ENCODE measurements at regions not wholly inside any gene's neighbourhood (a gene's known extent, or its start where the extent isn't known, plus 50 kb on each side); places are given as distances from the start of the nearest gene placed in this dataset.
"Not testable (repeated sequence)": the region's sequence is repeated elsewhere in the genome, so short reads cannot be mapped to it uniquely, and the experiment has no call there.

DNA sequence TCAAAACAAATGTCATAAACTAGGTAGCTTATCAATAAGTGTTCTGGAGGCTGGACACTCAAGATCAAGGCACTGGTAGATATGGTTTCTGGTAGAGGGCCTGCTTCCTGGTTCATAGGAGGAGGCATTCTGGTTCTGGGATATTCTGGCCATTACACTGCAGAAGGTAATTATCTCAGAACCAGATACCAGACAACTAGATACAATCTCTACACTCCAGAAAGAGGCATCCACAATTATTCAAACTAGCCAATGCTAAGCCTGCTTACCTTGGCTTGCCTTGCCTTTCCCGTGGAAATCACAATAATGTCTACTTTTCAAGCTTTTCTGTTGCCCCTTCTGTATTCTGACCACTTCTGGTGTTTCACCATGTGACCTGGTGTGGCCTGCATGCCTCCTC lies 785.2 kb upstream of the GYPC start:
- no peak for DNase-seq (ENCODE audit: low read depth, low spot score)
- H3K4me3 ChIP-seq (ENCODE audit: low read length): no peak overlapping the region

DNA sequence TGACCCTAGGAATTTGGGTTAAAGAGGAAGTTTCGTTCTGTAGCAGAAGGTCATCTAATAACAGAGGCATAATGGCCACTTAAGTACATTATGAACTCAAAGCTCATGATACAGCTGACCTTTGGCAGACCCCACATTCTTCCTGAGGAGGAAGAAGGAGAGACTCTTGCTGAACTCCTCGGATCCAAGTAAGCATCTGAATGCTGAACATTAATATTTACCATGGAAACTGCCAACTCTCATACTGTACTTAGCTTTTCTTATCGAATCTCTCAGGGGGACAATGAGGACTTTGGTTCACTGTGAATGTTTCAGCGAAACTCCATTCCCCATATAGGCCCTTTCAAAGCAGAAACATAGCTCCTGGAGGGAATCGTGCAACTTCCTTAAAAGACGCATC lies 781.4 kb upstream of the GYPC start:
- H3K4me3 ChIP-seq (ENCODE audit: low read length): no peak overlapping the region
- DNase-seq (ENCODE audit: low read depth, low spot score): no peak

DNA sequence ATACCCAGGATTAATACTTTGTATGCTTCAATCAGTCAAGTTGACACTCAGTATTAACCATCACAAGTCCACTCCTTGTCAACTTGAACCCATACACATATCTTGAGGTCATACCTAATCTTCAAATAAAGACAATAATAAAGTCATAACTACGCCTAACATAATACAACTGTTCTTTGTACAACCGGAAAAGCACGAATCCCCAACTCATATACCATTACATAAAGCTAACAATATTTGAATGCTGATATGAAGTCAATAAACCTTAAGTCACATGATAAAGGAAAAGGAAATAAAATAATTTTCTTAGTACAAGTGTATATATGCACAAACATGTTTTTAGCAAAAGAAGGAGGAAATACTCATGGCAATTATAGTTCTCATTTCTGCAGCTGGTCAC lies 770.6 kb upstream of the GYPC start:
- H3K4me3 ChIP-seq (ENCODE audit: low read length): no peak overlapping the region
- no peak for DNase-seq (ENCODE audit: low read depth, low spot score)

DNA sequence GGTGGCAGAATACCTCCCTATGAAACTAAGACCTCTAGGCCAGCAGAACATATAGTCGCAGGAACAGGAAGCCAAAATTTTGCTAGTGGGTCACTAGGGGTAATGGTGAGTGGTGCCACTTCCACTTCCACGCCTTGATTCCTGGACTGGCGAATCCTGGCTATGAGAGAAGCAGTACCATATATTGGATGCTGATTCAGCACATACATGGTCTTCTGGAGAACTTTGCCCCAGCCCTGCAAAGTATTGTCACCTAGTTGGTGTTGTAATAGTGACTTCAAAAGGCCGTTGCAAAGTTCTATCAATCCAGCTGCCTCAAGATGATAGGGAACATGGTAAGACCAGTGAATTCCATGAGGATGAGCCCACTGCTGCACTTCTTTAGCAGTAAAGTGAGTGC lies 769.8 kb upstream of the GYPC start:
- no peak for DNase-seq (ENCODE audit: low read depth, low spot score)
- no peak overlapping the region for H3K4me3 ChIP-seq (ENCODE audit: low read length)

DNA sequence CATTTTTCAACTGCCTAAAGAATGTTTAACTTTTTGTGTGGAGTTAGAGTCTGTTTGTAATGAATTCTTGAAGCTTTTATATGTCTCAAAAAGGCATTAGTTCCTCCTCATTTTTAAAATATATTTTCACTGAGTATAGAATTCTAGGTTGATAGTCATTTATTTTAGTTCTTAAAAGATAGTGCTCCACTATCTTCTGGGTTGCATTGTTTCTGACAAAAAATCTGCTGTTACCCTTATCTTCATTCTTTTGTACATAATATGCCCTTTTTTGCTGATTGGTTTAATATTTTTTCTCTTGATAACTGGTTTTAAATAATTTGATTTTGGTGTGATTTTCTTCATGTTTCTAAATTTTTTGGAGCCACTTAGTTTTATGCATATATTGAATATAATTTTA lies 754.7 kb upstream of the GYPC start:
- DNase-seq (ENCODE audit: low read depth, low spot score): no peak
- no peak overlapping the region for H3K4me3 ChIP-seq (ENCODE audit: low read length)

DNA sequence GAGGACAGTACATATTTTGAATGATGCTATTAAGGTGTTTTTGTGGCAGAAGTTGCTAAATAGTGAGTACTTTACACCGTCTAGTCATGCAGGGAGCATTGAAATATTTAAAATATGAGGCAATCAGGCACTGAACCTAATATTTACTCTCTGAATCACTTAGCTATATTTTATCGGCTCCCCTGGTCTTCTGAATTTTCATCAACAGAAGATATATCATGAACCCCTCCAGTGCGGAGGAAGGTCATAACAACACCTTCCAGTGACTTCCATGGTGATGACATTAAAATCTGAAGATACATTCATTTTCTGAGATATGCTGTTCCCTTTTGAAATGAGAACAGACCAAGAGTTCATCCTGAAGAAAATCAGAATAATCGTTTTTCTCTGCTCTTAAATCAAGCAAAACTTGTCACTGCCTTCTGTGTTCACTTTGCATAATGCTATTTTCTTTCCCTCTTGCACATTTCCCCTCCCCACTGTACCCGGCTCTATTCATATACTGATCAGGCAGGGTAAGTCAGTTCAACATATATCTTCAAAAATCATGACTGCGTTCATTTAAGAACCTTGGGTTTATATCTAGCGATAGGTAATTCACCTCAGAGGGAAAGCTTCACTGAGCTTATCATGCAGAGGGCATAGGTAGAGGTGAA lies 729.9 kb upstream of the GYPC start:
- DNase-seq (ENCODE audit: low read depth, low spot score): no peak
- H3K4me3 ChIP-seq (ENCODE audit: low read length): no peak overlapping the region

DNA sequence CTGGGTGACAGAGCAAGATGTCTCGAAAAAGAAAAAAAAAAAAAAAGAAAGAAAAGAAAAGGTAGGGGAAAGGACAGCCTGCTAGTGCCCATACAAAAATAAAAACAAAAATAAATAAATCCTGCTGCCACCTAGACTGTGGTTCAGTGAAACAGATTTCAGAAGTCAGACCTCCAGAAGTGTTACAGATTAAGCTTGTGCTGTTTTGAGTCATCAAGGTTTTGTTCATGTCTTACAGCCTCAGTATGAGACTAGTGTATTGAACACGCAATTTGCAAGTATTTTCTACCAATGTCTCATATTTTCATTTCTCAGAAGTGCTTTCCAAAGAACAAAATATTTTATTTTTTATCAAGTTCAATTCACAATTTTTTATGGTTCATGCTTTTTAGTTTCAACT lies 720.4 kb upstream of the GYPC start:
- DNase-seq (ENCODE audit: low read depth, low spot score): no peak
- H3K4me3 ChIP-seq (ENCODE audit: low read length): no peak overlapping the region

DNA sequence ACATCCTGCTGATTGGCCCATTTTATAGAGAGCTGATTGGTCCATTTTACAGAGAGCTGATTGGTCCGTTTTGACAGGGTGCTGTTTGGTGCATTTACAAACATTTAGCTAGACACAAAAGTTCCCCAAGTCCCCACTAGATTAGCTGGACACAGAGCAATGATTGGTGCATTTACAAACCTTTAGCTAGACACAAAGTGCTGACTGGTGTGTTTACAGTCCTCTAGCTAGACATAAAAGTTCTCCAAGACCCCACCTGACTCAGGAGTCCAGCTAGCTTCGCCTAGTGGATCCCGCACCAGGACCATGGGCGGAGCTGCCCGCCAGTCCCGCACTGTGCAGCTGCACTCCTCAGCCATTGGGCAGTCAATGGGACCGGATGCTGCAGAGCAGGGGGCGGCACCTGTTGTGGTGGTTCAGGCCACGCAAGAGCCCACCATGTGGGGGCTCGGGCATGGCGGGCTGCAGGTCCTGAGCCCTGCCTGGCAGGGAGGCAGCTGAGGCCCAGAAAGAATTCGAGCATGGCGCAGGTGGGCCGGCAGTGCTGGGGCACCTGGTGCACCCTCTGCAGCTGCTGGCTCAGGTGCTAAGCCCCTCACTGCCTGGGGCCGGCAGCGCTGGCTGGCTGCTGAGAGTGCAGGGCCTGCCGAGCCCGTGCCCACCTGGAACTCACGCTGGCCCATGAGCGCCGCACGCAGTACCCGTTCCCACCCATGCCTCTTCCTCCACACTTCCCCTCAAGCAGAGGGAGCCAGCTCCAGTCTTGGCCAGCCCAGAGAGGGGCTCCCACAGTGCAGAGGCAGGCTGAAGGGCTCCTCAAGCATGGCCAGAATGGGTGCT lies 713.2 kb upstream of the GYPC start:
- no peak overlapping the region for H3K4me3 ChIP-seq (ENCODE audit: low read length)
- DNase-seq (ENCODE audit: low read depth, low spot score): no peak

DNA sequence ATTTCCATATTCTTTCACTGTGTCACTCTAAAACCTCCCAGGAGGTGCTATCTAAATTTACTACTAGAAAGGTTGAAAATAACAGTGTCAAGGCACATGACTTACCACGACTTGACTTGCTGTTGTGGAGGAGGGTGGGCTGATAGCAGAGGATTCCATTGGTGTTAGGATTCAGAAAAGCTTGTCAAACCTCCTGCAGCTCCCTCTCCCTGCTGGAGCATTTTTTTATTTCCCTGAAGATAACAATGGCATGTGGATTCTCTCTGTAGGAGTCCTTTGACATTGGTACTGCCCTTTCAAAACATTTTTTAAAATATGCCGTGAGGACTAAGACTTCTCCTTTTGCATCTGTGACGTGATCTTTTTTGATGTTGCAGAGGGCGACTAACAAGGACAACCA lies 696.9 kb upstream of the GYPC start:
- H3K4me3 ChIP-seq (ENCODE audit: low read length): no peak overlapping the region
- DNase-seq (ENCODE audit: low read depth, low spot score): no peak

DNA sequence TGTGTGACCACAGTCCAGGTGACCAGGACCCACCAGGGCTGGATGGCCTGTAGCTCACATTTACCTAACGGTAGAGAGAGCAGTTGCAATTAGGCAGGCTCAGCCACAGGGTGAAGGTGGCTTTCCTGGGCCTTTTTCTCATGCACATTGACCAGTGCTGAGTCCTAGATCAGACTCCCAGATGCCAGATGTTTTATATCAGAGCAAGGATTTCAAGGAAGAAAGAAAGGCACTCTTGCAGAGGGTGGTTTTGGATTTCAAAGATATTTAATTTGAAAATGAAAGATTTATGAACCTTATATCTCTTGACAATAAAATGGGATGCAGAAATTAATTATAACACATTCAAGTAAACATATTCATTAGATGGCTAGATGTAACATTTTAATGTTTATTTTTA lies 694.2 kb upstream of the GYPC start:
- no peak for DNase-seq (ENCODE audit: low read depth, low spot score)
- H3K4me3 ChIP-seq (ENCODE audit: low read length): no peak overlapping the region

DNA sequence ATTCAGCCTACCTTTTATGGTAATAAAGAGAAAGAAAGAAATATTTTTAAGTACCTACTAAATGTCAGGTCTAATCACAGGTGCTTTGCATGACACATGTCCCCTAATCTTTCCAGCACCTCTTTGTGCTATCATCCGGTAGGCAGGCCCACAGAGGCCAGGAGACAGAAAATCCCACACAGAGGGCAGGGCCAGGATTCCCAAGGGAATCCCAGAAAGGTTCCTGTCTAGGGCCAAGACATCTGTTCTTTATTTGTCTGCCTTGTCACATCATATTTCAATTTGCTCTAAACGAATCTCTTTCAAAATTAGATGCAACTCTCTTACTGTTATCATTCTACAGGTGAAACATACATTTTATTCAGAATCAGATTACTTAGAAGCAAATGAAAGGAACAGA lies 676.1 kb upstream of the GYPC start:
- no peak for DNase-seq (ENCODE audit: low read depth, low spot score)
- H3K4me3 ChIP-seq (ENCODE audit: low read length): no peak overlapping the region

DNA sequence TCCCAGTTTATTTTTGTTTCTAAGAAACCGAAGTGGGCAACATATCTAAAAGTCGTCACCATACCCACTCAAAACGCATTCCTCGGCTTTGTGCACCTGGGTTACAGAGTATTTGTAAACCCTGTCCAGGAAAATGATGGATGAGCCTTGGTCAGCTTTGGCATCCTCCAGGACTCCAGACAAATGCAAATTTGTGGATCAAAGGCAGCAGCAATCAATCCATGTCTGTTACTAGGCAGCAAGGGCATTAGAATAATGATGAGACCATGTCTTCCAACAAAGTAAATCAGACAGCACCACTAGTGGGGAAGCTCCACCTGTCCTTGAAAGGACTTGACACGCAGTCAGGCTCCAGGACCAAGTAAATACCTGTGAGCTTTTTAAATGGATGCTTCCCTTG lies 672.6 kb upstream of the GYPC start:
- no peak for DNase-seq (ENCODE audit: low read depth, low spot score)

DNA sequence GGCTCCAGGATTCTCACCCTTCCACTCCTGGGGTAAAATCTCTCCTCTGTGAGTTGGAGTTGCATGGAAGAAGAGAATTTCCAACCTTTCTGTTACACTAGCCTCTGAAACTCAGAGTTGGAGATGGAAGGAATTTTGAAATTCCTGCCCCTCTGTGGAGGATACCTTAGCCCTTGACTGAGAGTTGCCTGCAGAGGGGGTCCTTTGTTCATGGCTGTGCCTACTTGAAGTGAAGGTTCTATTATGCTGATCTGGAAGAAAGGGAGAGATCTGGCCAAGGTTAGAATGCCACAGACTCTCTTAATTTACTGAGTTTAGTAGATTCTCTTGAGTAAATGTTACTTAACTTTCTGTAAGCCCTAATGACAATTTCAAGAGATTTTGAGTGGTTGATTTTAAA lies 626.6 kb upstream of the GYPC start:
- H3K4me3 ChIP-seq (ENCODE audit: low read length): no peak overlapping the region
- DNase-seq (ENCODE audit: low read depth, low spot score): no peak

More for the DNA sequence above, 672.6 kb upstream of the GYPC start:
- no peak overlapping the region for H3K4me3 ChIP-seq (ENCODE audit: low read length)

DNA sequence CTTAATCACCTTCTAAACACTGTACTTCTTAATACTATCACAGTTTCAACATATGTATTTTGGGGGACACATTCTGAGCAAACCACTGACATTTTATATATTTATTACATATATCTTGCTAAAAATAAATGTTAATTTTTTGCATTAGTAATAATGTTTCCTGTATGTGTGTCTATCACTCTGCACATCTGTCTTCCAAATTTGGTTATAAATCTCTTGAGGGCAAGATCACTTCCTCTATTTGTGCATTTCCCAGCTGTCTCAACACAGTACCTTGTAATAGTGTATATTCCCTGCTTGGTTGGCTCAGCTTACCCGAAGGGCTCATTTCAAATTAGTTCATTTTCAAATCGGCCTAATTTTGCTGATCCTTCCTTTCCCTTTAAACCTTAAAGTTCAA lies 617.1 kb upstream of the GYPC start:
- no peak for DNase-seq (ENCODE audit: low read depth, low spot score)
- no peak overlapping the region for H3K4me3 ChIP-seq (ENCODE audit: low read length)

DNA sequence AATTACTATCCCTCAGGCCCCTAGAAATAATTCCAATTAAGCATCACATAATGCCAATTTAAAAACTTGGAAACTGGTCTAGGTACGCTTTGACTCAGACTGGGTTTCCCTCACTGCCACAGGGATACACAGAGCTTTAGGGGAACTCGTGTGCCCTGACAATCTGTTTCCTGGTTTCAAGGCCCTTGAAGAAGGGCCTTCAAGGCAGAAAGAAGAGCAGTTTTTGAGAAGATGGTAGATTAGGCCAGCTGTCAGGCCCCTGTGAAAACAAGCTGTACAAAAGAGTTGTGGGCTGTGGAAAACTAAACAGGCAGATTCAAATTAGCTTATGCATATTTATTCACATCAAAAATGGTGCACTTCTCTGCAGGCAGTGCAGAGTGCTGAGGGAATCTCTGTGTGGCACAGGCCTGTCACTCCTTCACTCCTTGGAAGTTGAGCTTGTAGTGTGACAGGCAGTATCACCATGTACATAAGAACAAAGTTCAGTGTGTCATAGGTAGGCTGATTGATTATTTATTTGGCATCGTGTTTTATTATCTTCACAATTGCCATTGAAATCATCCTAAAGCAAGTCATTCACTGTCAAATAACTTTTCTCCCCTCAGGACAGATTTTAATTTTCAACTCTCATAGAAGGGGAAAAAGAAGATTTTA lies 614.4 kb upstream of the GYPC start:
- DNase-seq (ENCODE audit: low read depth, low spot score): no peak
- no peak overlapping the region for H3K4me3 ChIP-seq (ENCODE audit: low read length)

DNA sequence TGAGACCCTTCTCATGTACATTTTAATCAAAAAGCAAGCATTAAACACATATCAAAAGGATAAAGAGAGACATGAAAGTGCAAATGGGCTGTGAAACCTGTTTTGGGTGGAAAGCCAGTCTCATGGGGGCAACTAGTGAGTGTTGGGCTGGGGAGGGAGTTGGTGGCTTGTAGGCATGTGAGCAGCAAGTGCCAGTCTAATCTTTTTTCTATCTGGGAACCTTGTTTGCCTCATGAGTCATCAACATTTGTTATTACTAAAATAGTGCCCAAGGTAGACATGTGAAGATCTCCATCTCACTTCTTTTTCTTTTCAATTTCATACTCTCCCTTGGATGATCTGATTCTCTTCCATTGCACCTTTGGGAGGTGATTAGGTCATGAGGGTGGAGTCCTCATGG lies 613.9 kb upstream of the GYPC start:
- H3K4me3 ChIP-seq (ENCODE audit: low read length): no peak overlapping the region
- DNase-seq (ENCODE audit: low read depth, low spot score): no peak

DNA sequence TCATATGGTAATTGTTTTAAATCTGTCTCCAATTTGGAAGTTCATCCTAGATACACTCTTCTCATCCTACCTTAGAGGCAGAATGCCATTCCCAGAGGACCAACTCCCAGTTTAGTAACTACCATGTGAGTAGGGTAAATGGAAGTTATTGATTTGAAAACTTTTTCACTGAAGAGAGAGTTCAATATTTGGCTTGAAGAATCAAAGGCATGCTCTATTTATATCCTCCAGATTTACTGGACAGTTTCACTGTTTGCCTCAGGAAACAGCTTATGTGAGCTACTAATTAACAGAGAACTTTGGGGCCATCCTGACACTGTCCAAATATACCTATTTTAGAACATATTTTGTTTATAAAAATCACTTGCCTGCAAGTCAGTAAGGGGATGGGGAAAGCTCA lies 607.2 kb upstream of the GYPC start:
- no peak overlapping the region for H3K4me3 ChIP-seq (ENCODE audit: low read length)
- DNase-seq (ENCODE audit: low read depth, low spot score): no peak

DNA sequence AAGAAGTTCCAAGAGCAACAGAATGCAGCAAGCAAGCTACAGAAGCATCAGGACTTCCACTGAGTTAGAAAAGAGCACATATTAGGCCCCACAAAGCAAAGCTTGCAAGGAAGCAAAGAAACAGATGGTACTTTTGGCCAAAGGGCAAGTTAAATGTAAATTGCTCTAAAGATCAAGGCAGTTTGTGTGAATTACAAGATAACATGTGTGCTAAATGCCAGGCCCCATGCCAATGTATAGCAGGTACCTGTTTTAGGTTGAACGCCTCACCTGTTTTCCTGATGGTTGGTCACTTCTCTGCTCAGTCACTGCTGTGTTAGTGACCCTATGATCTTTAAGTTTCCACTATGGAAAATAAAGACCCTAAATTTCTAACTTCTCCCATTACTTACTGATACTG lies 606.5 kb upstream of the GYPC start:
- no peak overlapping the region for H3K4me3 ChIP-seq (ENCODE audit: low read length)
- DNase-seq (ENCODE audit: low read depth, low spot score): no peak

DNA sequence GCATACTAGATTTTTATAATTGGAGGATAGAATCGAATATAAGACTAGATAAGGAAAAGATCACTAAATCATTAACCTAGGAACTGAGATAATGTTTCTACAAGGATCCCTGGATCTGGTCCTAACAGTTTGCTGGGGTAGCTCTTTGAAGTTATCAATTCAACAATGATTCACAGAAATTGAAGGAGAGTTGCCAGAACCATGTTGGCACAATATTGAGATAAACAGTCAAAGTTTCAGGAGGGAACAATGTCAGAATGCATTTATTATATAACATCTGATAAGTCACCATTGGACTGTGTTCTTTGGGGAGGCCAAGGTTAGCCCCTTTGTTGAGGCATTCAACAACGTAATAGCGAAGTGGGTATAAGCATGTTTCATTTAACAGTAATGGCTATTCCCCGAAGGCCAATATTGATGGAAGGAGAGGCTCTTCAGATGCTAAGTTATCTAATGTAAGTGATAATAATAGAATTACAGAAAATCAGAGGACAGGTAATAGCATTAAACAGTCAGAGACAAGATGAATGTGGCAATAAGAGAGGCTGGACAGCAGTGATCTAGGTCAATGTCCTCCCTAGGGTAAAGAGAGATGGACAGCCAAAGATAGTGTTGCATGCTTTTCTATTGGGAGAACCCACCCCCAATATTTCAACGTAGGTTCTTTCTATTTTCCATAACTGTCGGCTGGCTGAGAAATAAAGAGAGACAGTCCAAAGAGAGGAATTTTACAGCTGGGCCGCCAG lies 604.8 kb upstream of the GYPC start:
- H3K4me3 ChIP-seq (ENCODE audit: low read length): no peak overlapping the region

DNA sequence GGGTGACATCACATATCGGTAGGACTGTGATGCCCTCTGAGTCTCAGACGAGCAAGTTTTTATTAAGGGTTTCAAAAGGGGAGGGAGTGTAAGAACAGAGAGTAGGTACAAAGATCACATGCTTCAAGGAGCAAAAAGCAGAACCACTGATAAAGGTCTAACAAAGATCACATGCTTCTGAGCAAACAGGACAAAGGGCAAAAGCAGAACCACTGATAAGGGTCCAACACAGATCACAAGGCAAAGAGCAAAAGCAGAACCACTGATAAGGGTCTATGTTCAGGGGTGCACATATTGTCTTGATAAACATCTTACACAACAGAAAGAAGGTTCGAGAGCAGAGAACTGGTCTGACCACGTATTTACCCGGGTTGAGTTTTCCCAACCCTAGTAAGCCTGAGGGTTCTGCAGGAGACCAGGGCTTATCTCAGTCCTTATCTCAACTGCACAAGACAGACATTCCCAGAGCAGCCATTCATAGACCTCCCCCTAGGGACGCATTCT lies 604.2 kb upstream of the GYPC start:
- not testable (repeated sequence) for DNase-seq (ENCODE audit: low read depth, low spot score); H3K4me3 ChIP-seq (ENCODE audit: low read length)

More for the DNA sequence above, 604.8 kb upstream of the GYPC start:
- no peak for DNase-seq (ENCODE audit: low read depth, low spot score)

All from Jurkat, Clone E6-1 (cell line).